ENCODE measurements at regions not wholly inside any gene's neighbourhood (a gene's known extent, or its start where the extent isn't known, plus 50 kb on each side); places are given as distances from the start of the nearest gene placed in this dataset.

DNA sequence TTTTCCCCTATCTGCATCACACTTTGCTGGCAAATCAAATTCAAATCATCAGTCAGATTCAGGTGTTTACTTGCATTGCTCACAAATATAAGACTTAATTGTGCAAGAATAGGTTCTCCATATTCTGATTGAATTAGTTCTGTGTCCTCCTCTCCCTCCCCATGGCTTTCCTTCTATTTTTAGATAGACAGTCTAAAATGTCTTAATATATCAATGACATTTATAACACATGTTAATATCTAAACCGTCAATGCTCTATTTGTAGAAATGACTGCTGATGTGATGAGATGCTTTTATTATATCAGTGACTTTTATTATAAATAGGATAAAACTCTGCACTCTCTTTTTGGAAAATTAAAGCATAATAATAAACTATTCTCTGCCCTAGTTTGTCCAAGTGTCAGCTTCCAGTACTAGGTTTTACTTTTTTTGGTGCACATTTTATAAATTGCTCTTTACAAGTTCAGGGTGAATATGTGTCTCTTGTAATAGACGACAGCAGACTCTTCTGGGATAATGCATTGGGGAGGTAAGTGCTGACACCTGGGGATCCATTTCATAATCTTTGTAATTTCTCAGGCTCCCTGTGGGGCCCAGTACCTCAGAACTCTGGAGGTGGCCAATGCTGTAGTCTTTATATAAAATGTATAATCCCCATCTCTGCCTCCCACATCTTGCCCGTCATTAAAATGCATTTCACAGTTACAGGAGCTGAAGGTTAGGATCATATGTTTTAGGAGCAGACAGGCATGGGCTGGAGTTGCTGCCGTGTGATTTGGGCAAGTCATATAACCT lies 321.5 kb downstream of the BRINP1 start:
- Histone ChIP-seq H3K36me3 (ENCODE audit: insufficient read depth, low read length) (no peaks in the 10 kb centered on the region), H3K27me3 (ENCODE audit: insufficient read depth, low read length, poor library complexity, severe bottlenecking) (no peaks in the 10 kb centered on the region), H3K9me3 (ENCODE audit: insufficient read depth, low read depth, low read length) (no peaks in the 10 kb centered on the region; the same call in 1 of the 2 replicates), H3F3A (ENCODE audit: low read depth) (no peaks in the 10 kb centered on the region), H3K9me2 (replicated peaks; ENCODE audit: low read depth, low read length) (no peaks in the 10 kb centered on the region), H2AFZ (ENCODE audit: low read length) (no peak overlapping the region), H3K79me2 (ENCODE audit: insufficient read depth, low read length) (no peaks in the 10 kb centered on the region), H3K4me2 (ENCODE audit: low read depth, low read length, poor library complexity, severe bottlenecking) (no peak overlapping the region), H3K4me1 (ENCODE audit: insufficient read depth, low read length, poor library complexity, severe bottlenecking) (no peaks in the 10 kb centered on the region), H4K20me1 (ENCODE audit: insufficient read depth, low read length, poor library complexity, severe bottlenecking) (no peaks in the 10 kb centered on the region), H3K9ac (ENCODE audit: low read depth, low read length, poor library complexity, severe bottlenecking) (no peak overlapping the region), H3K4me3 (ENCODE audit: low read length, poor library complexity, severe bottlenecking) (no peak overlapping the region)
- TF ChIP-seq EZH2phosphoT487 (IDR thresholded peaks at IDR 0.05; ENCODE audit: borderline replicate concordance): no peak
- TF ChIP-seq, protein P1, sequence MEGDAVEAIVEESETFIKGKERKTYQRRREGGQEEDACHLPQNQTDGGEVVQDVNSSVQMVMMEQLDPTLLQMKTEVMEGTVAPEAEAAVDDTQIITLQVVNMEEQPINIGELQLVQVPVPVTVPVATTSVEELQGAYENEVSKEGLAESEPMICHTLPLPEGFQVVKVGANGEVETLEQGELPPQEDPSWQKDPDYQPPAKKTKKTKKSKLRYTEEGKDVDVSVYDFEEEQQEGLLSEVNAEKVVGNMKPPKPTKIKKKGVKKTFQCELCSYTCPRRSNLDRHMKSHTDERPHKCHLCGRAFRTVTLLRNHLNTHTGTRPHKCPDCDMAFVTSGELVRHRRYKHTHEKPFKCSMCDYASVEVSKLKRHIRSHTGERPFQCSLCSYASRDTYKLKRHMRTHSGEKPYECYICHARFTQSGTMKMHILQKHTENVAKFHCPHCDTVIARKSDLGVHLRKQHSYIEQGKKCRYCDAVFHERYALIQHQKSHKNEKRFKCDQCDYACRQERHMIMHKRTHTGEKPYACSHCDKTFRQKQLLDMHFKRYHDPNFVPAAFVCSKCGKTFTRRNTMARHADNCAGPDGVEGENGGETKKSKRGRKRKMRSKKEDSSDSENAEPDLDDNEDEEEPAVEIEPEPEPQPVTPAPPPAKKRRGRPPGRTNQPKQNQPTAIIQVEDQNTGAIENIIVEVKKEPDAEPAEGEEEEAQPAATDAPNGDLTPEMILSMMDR (conservative IDR thresholded peaks at IDR 0.05; ENCODE audit: low read length): no peak

DNA sequence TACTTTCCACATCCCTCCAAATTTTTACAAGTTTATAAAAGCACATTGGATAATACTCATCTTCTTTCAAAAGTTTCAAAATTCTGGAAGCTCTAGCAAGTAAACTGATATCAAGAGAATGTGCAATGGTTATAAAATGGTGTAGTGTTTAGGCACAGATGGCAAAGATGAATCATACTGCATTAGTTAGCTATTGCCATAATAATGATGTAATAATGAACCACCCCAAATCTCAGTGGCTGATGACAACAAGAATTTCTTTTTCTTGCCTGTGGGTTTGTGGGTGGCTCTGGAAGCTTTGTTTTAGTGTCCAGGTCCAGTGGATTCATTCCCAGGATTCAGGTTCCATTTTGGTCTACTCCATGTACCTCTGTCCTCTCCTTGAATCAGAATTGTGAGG lies 319.0 kb downstream of the BRINP1 start:
- H3F3A ChIP-seq (ENCODE audit: low read depth): no peaks in the 10 kb centered on the region
- no peaks in the 10 kb centered on the region; the same call in 1 of the 2 replicates for H3K9me3 ChIP-seq (ENCODE audit: insufficient read depth, low read depth, low read length)
- no peak overlapping the region for H3K4me3 ChIP-seq (ENCODE audit: low read length, poor library complexity, severe bottlenecking)
- no peak overlapping the region for H3K9ac ChIP-seq (ENCODE audit: low read depth, low read length, poor library complexity, severe bottlenecking)
- H3K4me1 ChIP-seq (ENCODE audit: insufficient read depth, low read length, poor library complexity, severe bottlenecking): no peaks in the 10 kb centered on the region
- no peak overlapping the region for H3K4me2 ChIP-seq (ENCODE audit: low read depth, low read length, poor library complexity, severe bottlenecking)
- H3K9me2 ChIP-seq (replicated peaks; ENCODE audit: low read depth, low read length): no peaks in the 10 kb centered on the region
- H2AFZ ChIP-seq (ENCODE audit: low read length): no peak overlapping the region
- H4K20me1 ChIP-seq (ENCODE audit: insufficient read depth, low read length, poor library complexity, severe bottlenecking): no peaks in the 10 kb centered on the region
- H3K79me2 ChIP-seq (ENCODE audit: insufficient read depth, low read length): no peaks in the 10 kb centered on the region
- H3K27me3 ChIP-seq (ENCODE audit: insufficient read depth, low read length, poor library complexity, severe bottlenecking): no peaks in the 10 kb centered on the region
- TF ChIP-seq, protein P1 (conservative IDR thresholded peaks at IDR 0.05; ENCODE audit: low read length): no peak
- TF ChIP-seq EZH2phosphoT487 (IDR thresholded peaks at IDR 0.05; ENCODE audit: borderline replicate concordance): no peak
- no peaks in the 10 kb centered on the region for H3K36me3 ChIP-seq (ENCODE audit: insufficient read depth, low read length)

DNA sequence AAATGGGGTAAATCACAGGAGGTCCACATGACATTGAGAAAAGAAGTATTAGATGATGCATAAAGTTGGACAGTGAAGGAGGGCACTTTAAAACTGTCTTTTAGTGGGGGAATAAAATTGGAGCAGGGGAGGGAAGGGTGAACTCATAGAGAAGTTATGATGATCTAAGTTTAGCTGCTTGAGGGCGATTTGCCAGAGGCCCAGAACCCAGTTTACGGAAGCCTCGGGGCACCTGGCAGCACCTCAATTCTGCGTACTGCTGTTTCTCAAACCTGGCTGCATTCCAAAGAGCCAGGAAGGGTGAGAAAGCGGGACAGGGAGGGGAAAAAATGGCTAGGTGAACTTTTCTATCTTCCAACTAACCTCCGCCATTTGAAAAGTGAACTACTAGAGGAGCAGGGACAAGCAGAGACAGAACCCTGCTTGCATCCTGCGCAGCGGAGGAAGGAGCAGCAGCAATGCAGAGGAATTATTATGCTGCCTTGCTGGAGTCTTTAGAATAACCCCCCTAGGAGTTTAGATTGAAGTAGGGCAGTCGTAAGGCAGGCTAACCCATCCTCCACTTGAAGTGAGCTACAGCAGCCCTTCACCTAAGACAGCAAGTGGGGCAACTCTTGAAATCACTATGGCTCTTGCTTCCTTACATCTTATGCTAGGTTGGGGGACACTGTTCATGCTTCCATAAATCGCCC lies 316.8 kb downstream of the BRINP1 start:
- Histone ChIP-seq H2AFZ (ENCODE audit: low read length) (no peak overlapping the region), H3F3A (ENCODE audit: low read depth) (no peaks in the 10 kb centered on the region), H3K79me2 (ENCODE audit: insufficient read depth, low read length) (no peaks in the 10 kb centered on the region), H3K4me1 (ENCODE audit: insufficient read depth, low read length, poor library complexity, severe bottlenecking) (no peaks in the 10 kb centered on the region), H3K36me3 (ENCODE audit: insufficient read depth, low read length) (no peaks in the 10 kb centered on the region), H3K9me2 (replicated peaks; ENCODE audit: low read depth, low read length) (no peaks in the 10 kb centered on the region), H3K27me3 (ENCODE audit: insufficient read depth, low read length, poor library complexity, severe bottlenecking) (no peaks in the 10 kb centered on the region), H3K9ac (ENCODE audit: low read depth, low read length, poor library complexity, severe bottlenecking) (no peak overlapping the region), H3K4me2 (ENCODE audit: low read depth, low read length, poor library complexity, severe bottlenecking) (no peak overlapping the region), H4K20me1 (ENCODE audit: insufficient read depth, low read length, poor library complexity, severe bottlenecking) (no peaks in the 10 kb centered on the region), H3K4me3 (ENCODE audit: low read length, poor library complexity, severe bottlenecking) (no peak overlapping the region), H3K9me3 (ENCODE audit: insufficient read depth, low read depth, low read length) (no peaks in the 10 kb centered on the region; the same call in 1 of the 2 replicates)
- no peak for TF ChIP-seq EZH2phosphoT487 (IDR thresholded peaks at IDR 0.05; ENCODE audit: borderline replicate concordance)
- TF ChIP-seq, protein P1 (conservative IDR thresholded peaks at IDR 0.05; ENCODE audit: low read length): no peak
